ENCODE measurements at regions not wholly inside any gene's neighbourhood (a gene's known extent, or its start where the extent isn't known, plus 50 kb on each side); places are given as distances from the start of the nearest gene placed in this dataset.
A peak's percentile ranks its signal among the peaks of the same experiment; 100 is the strongest.

GRCh38 chr17:68195667-68196393 lies 52.0 kb upstream of the AMZ2 start:
- peaks cover 68% of the 10 kb centered on the region for H3K27me3 ChIP-seq (ENCODE audit: control insufficient read depth, insufficient read depth, low read length)
- H3K4me3 ChIP-seq (ENCODE audit: low read depth, low read length) = peak overlapping the region; percentile 53
- H3K4me1 ChIP-seq (ENCODE audit: control insufficient read depth, insufficient read depth, low read length) = peaks cover 9% of the 10 kb centered on the region
- H3K9ac ChIP-seq (ENCODE audit: low read depth, low read length) = no peak overlapping the region
- no peaks in the 10 kb centered on the region for H3K9me3 ChIP-seq (ENCODE audit: control insufficient read depth, insufficient read depth, low read length)
- no peaks in the 10 kb centered on the region for H3K36me3 ChIP-seq (ENCODE audit: control insufficient read depth, insufficient read depth, low read length)

DNA sequence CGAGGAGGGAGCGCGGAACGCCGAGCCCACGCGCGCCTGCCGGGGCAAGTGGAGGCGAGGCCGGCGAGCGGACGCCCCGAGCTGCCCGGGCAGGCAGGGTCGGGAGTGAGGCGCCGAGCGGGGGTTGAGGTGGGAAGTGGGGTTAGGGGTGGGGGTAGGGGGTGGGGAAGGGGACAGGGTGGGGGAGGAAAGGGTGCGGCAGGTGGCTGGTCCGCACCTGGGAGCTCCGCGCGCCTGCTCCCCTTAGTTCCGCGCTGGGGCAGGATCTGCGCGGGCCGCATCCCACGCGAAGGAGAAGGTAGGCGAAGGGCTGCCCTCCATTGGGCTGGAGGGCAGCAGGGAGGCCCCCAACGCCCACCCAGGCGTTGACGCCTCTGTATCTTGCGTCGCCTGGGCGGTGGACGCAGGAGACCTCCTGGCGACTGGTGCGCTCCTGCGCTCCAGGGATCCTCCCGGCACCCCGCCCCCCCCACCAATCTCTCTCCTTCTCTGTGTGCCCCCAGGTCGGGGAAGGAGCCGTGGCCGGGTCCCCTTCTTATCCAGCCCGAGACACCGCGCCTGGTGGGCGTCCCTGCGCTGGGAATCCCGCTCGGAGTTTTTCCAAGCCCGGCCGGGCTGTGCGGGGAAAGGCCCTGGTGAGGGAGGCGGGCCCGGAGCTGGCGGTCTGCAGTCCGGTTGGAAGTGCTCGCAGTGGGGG lies 51.3 kb upstream of the AMZ2 start:
- peaks cover 75% of the 10 kb centered on the region for H3K27me3 ChIP-seq (ENCODE audit: control insufficient read depth, insufficient read depth, low read length)
- peaks cover 9% of the 10 kb centered on the region for H3K4me1 ChIP-seq (ENCODE audit: control insufficient read depth, insufficient read depth, low read length)

DNA sequence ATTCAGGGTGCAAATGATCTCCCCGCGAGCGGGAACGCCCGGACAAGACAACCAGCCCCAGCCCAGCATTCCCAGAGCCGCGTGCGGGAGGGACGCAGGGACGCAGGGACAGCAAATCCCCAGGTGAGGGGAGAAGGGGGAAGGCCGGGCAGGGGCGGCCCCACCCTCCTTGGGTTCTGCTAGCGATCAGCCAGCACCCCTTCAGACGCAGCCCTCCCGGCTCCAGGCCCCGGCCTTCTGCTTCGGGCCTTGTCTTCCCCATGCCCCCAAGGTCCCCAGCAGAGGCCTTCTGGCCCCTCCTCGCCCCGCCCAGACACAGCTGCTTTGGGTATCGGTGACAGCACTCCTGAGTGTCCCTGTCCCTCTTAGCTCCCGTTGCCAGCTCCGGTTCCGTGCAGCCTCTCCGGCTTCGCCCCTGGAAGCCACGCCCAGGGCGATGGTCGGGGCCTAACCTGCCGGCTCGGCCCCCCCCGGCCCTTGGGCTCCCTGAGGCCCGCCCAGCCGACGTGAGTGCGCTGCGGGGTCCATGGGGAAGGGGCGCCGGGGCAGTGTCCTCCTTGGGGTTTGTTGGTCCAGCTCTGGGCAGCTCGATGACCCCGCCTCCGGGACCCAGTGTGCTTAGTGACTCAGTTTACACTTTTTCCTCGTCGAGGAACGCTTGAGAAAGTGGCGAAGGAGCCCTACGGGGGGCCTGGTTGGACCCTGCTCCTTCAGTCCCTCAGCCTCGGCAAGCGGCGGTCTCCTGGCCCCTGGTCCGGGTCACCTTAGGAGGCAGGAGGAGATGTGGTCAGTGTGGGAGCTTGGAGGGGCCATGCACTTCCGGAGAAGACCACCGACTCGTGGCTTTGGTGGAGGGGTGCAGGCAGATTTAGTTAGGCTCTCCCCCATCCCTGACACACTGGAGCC lies 50.5 kb upstream of the AMZ2 start:
- H3K4me1 ChIP-seq (ENCODE audit: control insufficient read depth, insufficient read depth, low read length) = peaks cover 9% of the 10 kb centered on the region
- H3K36me3 ChIP-seq (ENCODE audit: control insufficient read depth, insufficient read depth, low read length) = no peaks in the 10 kb centered on the region
- peak overlapping the region; percentile 53 for H3K4me3 ChIP-seq (ENCODE audit: low read depth, low read length)
- H3K27me3 ChIP-seq (ENCODE audit: control insufficient read depth, insufficient read depth, low read length) = peaks cover 83% of the 10 kb centered on the region
- H3K9ac ChIP-seq (ENCODE audit: low read depth, low read length) = no peak overlapping the region
- no peaks in the 10 kb centered on the region for H3K9me3 ChIP-seq (ENCODE audit: control insufficient read depth, insufficient read depth, low read length)

More for the DNA sequence above, 51.3 kb upstream of the AMZ2 start:
- Histone ChIP-seq H3K4me3 (ENCODE audit: low read depth, low read length) (peak overlapping the region; percentile 53), H3K9ac (ENCODE audit: low read depth, low read length) (no peak overlapping the region), H3K36me3 (ENCODE audit: control insufficient read depth, insufficient read depth, low read length) (no peaks in the 10 kb centered on the region), H3K9me3 (ENCODE audit: control insufficient read depth, insufficient read depth, low read length) (no peaks in the 10 kb centered on the region)

DNA sequence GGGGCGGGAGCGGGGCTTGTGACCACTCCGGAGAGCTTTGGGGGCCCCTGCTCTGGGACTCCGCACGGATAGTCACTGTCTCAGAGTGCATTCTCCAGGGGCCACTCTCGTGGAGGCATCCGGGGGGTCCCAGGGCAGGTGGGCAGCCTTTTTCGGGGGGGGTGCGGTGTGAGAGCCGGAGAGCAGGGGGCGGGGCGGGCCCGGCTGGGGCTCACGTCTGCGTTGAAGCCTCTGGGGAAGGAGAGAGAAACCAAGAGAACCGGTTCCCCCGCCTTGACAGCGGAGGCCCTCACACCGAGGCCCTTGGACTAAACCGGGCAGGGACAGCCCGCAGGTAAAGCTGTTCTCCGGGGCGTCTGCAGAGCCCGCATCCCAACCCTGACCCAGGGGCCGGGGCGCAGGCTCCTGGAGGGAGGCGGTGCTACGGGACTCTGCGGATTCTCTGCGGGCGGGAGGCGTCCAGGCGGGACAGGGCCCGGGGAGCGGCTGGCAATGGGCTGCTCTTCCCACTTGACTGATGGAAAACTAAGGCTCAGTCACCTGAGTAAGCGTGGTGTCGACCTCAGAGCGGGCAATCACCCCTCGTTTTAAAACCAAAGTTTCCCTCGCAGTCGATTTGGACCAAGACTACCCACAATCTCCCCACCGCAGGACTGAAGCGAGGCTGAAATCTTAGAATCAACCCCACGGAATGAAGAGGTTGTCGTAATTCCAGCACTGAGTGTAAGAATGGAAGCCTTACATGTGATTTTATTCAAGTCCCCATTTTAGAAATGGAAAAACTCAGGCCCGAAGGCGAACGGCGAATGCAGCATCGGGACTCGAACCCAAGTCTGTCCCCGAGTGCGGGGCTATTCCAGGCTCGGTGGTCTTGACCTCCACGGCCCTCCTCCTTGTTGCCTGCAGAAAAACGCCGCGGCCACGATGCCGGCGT lies 49.6 kb upstream of the AMZ2 start:
- Histone ChIP-seq H3K4me3 (ENCODE audit: low read depth, low read length) (peak overlapping the region; percentile 53), H3K4me1 (ENCODE audit: control insufficient read depth, insufficient read depth, low read length) (peaks cover 9% of the 10 kb centered on the region)

More for the DNA sequence above, 49.6 kb upstream of the AMZ2 start:
- Histone ChIP-seq H3K36me3 (ENCODE audit: control insufficient read depth, insufficient read depth, low read length) (no peaks in the 10 kb centered on the region), H3K27me3 (ENCODE audit: control insufficient read depth, insufficient read depth, low read length) (peaks cover 87% of the 10 kb centered on the region), H3K9me3 (ENCODE audit: control insufficient read depth, insufficient read depth, low read length) (no peaks in the 10 kb centered on the region), H3K9ac (ENCODE audit: low read depth, low read length) (no peak overlapping the region)
